Activated CD4-positive, alpha-beta T cell treated with anti-CD3 and anti-CD28 coated beads, Interleukin-2, amount 50 U/mL, for 24 hours (primary cell): ENCODE measurements at regions not wholly inside any gene's neighbourhood (a gene's known extent, or its start where the extent isn't known, plus 50 kb on each side); places are given as distances from the start of the nearest gene placed in this dataset.

Source experiments
- DNase-seq, 2 donors: peaks; one replicate each; pipeline ENCODE4 v3.0.0-alpha.2; 2020; ENCODE audit warnings: low read depth in 1 of 2, low spot score in 1 of 2

DNA sequence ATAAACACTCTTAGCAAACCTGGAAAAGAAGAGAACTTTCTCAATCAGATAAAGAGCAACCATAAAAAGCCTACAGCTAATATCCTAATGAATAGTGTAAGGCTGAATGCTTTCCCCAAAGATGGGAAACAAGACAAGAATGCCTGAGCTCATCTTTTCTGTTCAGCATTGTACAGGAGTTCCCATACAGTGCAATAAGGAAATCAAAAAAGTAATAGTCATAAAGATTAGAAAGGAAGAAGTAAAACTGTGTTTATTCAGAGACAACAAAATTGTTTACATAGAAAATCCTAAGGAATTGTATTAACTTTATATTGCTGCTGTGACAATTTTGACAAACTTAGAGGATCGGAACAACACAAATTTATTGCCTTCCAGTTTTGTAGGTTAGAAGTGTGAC, 330.7 kb upstream of the SLC24A2 start:
- DNase-seq = no peak

DNA sequence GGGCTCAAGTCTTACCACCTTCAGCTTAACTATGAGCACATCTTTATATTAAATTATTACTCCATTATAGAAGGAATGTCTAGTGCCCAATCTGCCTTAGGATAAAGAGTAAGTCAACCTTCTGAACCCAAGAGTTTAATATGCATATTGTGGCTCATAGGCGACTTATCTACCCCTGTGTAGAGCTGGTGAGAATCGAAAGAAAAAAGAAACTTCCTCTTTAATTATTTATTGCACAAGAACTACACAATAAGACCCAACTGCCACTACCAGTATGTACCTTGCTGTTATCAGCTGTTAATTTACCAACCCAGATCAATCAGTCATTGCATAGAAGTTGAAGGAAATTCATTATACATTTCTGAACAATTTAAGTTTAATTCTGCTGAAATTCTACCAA, 329.1 kb upstream of the SLC24A2 start:
- no peak for DNase-seq

DNA sequence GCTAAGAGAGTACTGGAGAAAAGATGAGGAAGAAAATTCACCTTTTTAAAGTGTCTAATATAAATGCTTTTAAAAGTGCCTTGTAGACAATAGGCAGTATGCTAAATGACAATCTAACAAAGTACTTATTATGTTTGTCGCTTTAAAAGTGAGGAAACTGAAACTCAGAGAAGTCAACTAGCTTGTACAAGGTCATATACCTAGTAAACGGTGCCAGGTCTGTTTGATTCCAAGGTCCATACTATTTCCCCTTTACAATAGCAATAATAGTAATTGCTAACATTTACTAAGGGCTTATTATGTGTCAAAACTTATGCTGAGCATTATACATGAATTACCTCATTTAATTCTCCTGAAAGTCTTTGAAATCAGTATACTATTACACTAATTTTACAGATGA, 328.6 kb upstream of the SLC24A2 start:
- DNase-seq = no peak

DNA sequence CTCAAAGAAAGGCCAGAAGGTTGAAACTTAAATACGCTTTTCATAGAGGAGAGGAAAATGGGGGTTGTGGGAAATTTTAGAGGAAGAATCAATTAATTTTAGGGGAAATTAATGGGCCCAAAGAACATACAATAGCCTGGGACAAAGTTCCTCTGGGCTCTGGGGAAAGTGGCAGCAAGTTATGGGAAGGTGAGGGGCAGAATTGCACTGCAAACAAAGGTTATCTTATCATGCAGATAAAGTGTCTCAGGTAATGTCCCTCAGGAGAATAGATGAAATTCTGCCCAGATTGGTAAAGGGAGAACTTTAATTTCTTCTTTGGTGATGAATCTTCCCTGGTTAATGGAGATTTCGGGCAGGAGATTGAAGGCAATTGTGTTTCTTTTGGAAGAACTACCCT, 326.1 kb upstream of the SLC24A2 start:
- DNase-seq = no peak

DNA sequence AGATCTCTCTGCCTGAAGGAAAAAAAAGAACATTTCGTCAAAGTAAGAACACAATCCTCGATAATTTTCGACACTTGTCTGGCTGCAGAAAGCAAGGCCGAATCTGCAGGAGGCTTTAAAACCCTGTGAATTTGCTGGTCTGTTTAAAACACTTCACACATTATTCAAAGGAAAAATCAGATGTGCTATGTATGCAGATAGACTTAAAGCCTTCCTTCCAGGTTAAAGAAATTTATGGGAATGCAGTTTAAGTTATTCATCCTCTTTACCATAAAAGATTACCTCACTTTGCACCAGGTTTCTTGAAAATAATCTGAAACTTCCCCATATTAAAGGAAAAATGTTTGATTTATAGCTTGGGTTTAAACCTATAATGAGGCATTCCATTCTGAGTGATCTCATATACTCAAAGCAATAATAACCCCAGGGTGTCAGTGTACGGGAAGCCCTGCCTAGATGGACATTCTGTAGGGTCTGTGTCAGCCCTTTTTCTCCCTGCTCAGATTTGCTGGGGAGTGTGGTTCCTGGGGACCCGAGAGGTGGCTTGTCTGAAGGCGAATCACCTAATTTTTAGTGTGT, 323.5 kb upstream of the SLC24A2 start:
- no peak for DNase-seq

DNA sequence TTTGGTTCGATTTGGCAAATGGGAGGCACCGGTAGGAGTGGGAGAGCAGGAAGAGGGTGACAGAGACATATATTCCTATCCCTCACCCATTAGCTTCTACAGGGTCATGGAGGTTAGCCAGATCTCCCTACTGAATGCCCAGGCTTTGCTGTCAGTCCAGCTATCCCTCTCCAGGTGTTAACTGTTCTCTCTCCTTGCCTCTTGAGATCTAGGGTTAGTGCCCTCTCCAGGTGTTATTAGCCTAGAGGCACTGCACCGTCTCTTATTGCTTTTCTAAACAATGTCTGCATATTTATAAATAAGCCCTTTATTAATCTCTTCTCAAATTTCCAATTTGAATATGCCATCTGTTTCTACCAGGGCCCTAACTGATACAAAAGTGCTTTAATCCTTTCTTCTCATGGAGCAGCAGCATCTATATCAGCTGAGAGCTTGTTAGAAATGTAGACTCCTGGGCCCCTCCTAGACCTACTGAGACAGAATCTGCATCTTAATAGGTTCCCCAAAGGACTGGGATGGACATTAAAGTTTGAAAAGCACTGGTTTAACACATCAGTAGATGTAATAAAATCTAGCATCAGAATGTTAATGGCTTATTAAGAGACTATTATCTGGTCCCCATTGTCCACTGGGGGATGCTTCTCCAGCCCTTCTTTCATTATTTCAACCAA, 322.5 kb upstream of the SLC24A2 start:
- no peak for DNase-seq

DNA sequence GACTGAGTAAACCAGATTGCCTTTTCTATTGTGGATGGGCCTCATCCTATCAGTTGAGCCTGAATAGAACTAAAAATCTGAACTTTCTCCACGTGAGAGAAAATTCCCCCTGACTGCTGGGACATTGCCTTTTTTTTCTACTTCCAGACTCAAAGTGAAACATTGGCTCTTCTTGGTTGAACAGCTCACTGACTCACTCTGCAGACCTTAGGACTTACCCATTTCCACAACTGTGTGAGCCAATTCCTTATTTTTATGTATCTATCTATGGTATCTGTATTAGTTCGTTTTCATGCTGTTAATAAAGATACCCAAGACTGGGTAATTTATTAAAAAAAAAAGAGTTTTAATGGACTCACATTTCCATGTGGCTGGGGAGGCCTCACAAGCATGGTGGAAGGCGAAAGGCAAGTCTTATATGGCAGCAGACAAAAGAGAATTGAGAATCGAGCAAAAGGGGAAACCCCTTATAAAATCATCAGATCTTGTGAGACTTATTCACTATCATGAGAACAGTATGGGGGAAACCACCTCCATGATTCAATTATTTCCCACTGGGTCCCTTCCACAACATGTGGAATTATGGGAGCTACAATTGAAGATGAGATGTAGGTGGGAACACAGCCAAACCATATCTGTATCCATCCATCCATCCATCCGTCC, 306.7 kb upstream of the SLC24A2 start:
- DNase-seq = no peak

DNA sequence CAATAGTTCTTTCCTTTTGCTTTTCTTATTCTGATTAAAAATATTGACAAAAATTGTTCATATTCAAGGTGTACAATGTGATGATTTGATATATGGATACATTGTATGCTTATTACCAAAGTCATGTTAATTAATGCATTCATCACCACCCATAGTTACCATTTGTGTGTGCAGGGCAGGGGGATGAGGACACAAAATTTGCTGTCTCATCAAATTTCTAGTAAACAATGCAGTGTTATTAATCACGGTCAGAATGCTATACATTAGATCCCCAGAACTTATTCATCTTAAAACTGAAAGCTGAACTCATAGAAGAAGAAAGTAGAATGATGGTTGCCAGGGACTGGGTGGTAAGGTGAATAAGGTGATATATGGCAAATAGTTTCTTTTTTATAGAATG, 303.7 kb upstream of the SLC24A2 start:
- DNase-seq = no peak

DNA sequence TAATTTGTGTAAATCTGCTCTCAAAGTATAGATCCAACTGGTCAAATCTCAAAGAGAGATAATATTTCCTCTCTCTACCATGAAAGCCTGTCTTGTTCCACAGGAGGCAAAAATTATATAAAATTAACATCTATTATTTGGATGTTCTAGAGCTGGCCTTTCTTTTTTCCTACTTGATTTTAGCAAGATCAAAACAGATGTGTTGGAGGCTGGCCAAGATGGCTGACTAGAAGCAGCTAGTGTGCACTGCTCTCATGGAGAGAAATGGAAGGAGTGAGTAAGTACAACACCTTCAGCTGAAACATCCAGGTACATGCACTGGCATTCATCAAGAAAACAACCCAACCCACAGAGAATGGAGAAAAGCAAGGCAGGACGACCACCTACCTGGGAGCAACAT, 298.6 kb upstream of the SLC24A2 start:
- no peak for DNase-seq

DNA sequence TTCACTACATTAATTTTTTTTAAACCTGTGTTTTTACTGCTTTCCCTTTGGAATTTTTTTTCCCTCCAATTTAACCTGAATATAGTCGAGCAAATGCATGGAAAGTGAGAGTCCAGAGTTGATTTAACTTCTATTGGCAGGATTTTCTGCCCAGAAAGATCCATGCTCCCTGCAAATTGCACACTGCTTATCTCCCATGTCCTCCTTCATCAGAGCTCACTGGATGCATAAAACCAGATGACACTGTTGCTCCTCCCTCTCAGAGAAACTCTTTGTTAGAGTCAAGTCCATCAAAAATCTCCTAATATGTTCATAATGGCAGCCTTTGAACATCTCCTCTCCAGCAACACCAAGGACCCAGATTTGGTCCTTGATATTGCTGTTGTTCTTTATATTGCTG, 297.0 kb upstream of the SLC24A2 start:
- no peak for DNase-seq

DNA sequence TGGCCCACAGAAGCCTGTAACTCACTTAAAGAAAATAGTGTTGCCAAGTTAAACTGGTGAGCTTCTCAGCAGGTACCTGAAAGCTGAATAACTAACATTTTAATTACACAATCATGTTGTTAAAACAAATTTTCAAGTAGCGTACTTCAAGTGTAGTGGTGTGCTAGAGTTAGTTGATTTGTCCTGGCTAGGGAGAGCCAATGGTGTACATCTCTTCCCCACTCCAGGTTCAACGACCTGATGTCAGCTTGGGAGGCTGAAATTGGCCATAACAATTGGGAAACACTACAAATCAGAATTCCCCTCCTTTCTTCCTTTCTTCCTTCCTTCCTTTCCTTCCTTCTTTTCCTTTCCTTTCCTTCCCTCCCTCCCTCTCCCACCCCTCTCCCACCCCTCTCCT, 295.3 kb upstream of the SLC24A2 start:
- DNase-seq = no peak

DNA sequence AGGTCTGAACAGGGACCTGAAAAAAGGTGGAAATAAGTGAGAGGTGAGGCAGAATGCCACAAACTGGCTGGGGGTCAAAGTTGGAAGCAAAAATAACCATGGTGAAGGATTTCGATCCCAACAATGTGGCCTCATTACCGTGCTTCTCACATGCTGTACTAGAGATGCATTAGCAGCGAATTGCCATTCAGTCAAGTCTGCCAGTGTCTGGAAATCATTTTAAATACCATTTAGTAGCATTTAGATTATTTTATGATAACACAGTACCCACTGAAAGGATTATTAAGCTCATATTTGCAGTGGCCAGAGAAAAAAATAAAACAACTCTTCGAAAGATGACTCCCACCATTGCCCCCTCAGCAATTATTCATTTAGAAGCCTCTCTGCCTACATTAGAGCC, 294.6 kb upstream of the SLC24A2 start:
- DNase-seq = no peak

DNA sequence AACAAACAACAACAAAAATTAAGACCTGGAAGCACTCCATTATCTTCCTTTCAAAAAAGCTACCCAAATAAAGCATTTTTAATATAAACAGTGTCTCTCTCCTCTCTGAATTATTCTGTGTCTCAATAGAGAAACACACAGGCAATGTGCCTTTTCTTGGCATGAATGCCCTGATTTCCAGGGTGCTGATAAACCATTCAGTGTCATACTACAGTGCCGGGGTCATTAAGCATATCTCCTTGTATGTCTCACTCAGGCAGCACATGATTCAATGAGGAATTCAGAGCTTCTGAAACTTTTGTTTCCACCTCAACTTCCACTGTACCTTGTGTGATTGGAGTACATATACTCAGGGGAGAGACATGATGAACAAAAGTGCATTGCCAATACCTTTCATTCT, 294.0 kb upstream of the SLC24A2 start:
- no peak for DNase-seq

DNA sequence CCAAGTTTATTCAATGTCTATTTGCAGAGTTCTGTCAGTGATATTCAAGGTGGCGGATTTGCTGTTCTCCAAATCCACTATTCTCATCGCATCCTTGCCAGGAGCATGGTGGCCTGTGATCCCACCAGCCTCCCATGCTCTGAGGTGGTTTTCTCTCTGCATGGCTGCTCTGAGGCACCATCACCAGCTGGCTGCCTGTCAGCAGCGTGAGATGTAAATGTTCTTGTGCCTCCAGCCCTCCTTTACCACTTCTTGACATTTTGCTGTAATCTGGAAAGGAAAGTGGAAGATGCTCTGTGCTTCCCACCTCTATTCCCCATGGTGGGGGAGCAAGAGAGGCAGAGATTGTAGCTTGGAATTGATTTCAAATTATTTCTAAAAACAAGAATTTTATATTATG, 293.6 kb upstream of the SLC24A2 start:
- no peak for DNase-seq

DNA sequence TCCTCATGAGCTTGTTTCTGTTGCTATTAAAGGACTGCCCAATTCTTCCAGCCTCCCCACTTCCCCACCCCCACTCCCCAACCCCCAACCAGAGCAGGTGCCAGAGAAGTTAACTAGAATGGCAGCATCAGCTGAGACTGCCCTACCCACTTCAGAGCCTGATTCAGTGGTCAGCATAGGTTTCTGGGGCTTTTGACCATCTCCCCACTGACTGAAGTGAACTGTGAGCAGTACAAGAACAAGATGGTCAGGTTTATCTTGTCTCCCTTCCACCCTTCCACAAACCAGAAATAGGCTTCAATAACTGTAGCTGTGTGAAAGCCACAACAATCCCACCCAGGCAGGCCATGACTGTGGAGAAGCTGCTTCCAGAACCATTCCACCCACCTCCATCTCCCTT, 289.4 kb upstream of the SLC24A2 start:
- no peak for DNase-seq

DNA sequence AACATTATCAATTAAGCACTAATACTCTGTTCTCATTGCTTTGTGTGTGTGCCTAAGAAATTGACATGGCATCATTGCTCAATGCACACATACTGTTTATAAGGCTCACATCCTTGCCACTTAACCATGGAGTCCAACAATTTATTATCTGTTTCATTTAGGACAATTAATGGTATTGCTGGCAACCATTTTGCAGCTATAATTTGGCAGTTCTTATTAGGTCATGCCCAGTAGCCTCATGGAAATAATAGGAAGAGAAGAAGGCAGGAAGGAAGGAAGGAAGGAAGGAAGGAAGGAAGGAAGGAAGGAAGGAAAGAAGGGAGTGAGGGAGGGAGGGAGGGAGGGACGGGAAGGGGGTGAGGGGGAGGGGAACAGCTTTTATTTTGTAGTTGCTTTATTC, 285.5 kb upstream of the SLC24A2 start:
- no peak for DNase-seq

DNA sequence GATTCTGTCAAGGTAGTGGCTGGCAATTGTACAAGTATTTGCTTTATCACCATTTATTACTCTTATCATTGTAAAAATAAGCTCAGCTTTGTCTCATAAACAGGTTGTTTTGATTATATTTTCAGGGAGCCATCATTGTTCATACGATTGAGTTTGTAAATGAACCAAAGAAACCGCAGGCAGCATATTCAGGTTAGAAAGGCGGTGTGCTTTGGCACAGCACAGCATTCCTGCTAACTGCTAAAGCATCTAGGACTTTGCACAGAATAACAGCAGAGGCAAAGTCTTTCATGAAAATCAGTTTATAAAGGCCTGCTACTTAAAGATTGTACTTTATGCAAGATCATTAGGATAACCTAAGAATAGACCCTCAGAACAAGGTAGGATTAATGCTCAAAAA, 281.5 kb upstream of the SLC24A2 start:
- DNase-seq = no peak

DNA sequence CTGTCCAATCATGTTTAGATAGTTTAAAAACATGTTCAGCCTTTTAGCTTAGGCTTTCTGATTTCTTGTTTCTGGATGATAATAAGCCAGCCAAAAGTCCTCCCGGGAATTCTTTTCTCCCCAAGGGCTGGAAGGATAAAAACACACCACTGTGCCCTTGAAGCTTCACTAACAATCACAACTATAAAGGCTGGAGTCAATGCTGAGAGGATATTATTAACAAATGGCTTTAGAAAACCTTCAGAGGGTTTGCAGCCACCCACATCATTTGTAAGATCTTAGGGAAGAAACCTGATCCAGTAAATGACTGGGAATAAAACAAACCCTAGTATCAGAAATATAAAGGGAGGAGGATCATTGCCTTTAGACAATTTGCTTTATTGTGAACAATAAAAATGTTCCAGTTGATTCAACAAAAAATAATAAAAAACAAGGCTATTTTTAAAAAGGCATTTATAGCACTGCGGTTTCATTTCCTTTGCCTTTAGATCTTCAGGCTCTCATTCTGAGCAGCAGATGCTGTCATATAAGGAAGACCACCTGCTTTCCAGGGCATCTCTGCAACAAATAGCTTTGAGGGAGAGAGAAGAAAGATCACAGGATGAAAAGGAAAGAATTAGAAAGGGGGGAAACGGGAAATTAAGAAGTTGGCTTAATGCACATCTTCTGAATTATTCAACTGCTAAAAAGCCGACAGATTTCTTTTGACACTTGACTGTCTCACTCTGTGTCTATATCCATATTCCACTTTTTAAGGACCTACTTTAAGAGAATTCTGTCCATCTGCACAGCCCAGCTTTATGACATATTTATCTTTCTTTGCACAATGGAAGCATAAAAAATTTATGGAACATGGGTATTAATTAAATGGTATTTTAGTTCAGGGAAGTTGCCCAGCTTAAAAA, 277.2 kb upstream of the SLC24A2 start:
- no peak for DNase-seq

DNA sequence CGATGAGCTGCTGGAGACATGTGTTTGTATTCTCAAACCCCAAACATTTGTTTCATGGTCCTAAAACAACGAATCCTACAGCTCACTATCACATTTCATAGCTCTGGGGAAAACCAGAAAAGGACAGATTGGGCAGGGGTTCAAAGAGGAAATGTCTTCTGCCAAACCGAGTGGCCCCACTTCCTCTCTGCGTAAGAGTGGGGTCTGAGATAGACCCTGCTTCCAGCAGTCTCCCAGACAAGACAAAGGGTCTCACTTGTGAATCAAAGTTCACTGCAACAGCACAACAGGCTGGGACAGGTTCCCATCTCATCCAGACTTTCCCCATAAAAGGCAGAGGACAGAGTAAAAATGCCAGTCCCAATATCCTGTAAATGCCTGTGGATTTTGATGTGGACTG, 276.2 kb upstream of the SLC24A2 start:
- DNase-seq = no peak

DNA sequence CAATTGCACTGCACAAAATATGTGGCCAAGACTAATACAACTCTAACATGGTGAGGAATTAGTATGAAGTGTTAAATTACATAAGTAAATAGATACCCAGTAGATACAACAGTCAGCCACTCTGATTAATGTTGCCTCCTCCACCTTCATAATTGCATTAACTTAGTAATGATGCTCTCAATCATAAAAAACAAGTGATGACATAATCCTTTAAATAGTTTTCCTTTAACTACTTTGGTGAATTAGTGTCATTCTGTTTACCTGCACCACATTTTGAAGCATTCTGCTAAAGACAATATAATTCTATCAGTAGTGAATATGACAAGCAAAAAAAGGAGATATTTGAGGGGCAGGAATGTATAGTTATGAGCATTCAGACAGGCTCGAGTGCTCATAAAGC, 265.9 kb upstream of the SLC24A2 start:
- no peak for DNase-seq

DNA sequence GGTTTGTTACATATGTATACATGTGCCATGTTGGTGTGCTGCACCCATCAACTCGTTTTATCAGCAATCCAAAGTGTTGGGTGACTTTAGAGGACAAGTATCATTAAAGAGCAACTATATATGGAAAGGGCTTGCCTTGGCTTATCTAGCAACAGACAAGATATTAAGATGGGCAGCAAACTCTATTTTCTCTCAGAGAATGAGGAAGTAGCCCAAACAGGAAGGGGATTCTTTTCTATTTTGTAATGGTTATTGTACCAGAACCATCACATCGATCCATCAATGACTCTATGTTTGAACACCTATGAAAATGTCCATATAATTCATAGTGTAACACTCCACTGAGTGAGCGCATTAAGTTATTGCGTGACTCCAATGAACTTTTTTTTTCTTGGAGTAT, 260.1 kb upstream of the SLC24A2 start:
- DNase-seq = no peak

DNA sequence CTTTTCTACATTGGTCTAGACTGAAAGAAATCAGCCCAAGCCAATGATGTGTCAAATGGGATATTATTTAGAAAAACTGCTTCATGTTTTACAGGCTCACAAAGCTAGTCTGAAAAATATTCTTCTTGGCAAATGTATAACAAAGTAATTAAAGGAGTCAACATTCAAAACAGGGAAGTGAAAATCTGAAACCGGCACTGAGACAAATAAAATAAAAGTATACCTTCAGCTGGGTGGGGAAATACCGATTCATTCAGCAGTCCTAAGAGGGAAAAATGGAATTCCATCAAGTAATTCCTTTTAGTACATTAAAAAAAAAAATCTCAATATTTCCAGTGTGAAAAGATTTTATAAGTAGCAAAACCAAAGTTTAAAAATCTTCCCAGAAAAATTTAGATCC, 259.6 kb upstream of the SLC24A2 start:
- no peak for DNase-seq
